Stimulated activated CD4-positive, alpha-beta T cell treated with anti-CD3 and anti-CD28 coated beads, Interleukin-15, amount 100 ng/mL, for 24 hours (primary cell): ENCODE measurements at regions not wholly inside any gene's neighbourhood (a gene's known extent, or its start where the extent isn't known, plus 50 kb on each side); places are given as distances from the start of the nearest gene placed in this dataset.
"Not testable (repeated sequence)": the region's sequence is repeated elsewhere in the genome, so short reads cannot be mapped to it uniquely, and the experiment has no call there.

Source experiments
- DNase-seq: peaks from one replicate; pipeline ENCODE4 v3.0.0-alpha.2; 2020

DNA sequence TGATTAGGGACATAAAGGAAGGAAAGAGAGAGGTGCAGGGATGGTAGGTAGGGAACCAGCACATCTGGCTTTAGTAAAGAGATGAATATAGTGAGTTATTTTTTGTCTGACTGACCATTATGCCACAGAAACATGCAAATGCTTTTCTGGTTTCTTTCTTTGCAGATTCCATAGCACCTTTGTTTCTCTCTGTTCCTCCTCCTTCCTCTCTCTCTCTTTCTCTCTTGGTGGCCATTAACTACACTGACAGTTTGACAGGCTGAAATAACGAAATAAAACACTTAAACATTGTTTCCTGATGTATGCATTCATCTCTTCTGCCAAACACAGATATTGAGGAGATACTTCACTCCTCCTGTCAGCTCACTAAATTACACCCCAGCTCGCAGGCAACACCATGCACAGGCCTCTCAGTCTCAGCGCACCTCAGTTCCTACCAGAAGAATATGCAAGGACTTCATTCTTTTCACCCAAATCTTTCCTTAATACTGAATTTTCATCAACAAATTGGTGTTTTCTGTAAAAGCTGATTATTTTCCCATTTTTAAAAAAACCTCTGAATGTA lies 406.9 kb upstream of the SOX5 start:
- no peak for DNase-seq

DNA sequence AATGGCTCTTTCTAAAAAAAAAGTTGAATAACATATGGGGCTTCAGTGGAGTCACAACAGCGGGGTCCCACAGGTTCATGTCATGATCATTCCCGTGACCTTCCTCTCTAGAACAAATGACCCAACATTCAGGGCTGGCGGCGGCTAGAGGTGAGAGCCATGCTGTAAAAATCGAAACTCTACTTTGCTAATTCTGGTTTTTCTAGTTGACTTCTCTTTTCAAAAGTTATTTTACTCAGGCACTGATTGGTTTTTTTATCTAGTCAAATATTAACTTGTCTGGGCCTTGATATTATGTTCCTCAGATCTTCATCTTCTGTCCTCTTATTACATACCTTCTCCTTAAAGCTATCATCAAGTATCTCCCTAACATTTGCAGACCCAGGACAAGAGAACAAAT lies 402.9 kb upstream of the SOX5 start:
- no peak for DNase-seq

GRCh38 chr12:24349051-24349799 lies 399.8 kb upstream of the SOX5 start:
- no peak for DNase-seq

GRCh38 chr12:24348180-24348579 lies 398.7 kb upstream of the SOX5 start:
- not testable (repeated sequence) for DNase-seq

- no peak for DNase-seq
These were observed 378.8 kb upstream of the SOX5 start for GRCh38 chr12:24328261-24328660.

GRCh38 chr12:24325331-24325730 lies 375.9 kb upstream of the SOX5 start:
- no peak for DNase-seq

- no peak for DNase-seq
These were observed 358.4 kb upstream of the SOX5 start for GRCh38 chr12:24307716-24308335.

- DNase-seq: no peak
These were observed 357.7 kb upstream of the SOX5 start for GRCh38 chr12:24307153-24307552.

DNA sequence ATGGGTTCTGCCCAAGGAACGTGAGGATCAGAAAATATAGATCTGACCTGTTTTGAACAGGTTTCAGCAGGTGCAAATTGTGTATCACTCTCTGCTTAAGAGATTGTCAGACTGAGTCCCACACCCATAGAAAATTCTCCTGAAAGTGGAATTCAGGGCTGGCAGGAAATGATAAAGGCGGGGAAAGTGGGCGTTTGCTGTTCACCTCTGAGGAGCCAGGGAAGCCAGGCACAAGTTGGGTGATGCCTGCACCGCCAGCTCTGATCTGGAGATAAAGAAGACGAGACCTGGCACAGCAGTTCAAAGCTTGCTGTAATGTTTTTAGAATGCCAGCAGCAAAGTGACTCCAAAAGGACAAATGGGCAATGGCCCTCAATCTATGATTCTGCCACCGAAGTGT lies 356.5 kb upstream of the SOX5 start:
- DNase-seq: no peak

DNA sequence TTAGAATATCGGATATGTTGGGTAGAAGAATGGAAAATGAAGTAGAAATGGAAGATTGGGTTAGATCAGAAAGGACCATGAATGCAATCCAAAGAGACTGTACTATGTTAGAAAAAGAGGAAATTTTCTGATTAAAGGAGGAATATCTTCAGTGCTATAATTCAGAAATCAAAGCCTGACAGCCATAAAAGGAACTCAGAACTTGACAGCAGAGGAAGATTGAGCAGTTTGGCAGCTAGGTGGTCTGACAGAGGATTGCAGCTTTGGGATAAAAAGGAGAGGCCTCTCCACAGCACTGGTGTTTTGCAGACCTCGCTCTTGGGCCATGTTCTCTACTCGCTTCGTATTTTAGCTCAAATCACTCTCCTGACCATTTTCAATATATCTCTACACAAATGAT lies 354.8 kb upstream of the SOX5 start:
- DNase-seq: no peak

GRCh38 chr12:24302708-24303107 lies 353.2 kb upstream of the SOX5 start:
- no peak for DNase-seq

DNA sequence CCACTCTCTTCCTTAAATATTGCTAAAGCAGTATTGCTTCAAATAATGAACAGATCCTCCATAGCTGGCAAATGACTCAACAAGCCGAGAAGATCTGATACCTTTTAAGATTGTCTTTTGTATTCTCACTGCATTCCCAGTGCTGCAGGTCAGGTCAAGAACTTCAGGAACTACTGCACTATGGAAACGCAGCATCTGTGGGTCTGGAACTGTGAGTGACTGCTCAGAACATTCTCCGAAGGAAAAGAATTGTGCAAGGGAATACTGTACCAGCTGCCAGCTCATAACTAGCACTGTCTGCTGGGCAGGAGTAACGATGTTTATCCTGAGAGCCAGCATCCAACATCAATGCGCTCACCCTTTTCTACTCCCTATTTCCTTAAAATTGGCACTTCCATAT lies 348.0 kb upstream of the SOX5 start:
- DNase-seq: no peak

DNA sequence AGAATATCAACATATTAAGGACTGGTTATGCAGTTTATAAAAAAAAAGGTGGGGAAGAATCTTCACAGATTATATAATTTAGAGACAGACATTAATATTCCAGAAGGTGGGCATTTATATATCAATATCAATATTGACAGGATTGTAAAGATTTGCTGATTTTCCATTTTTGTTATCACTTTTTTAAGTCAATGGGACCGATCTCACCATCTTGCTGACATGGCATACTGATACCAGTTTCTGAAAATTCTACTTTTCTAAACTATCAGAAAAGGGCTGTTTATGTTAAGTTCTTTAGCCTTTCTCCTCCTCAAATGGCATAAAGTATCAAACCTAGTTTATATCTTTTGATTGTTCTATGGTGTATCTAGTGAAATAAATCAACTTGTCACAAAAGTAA lies 344.1 kb upstream of the SOX5 start:
- no peak for DNase-seq

DNA sequence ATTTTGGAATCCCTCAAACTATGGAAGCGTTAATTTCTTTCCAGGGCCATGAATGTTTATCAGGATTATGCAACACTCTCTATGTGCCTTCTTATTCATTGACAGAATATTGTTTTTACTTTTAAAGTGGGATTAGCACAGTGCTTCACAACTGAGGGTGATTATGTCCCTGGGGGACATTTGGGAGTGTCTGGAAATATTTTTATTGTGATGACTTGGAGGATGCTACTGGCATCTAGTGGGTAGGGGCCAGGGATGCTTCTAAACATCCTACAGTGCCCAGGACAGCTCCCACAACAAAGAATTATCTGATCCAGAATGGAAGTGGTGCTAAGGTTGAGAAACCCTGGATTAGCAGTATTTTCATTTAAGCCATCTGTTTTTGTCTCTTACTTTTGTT lies 338.5 kb upstream of the SOX5 start:
- no peak for DNase-seq

- no peak for DNase-seq
These were observed 336.0 kb upstream of the SOX5 start for GRCh38 chr12:24285448-24285847.

DNA sequence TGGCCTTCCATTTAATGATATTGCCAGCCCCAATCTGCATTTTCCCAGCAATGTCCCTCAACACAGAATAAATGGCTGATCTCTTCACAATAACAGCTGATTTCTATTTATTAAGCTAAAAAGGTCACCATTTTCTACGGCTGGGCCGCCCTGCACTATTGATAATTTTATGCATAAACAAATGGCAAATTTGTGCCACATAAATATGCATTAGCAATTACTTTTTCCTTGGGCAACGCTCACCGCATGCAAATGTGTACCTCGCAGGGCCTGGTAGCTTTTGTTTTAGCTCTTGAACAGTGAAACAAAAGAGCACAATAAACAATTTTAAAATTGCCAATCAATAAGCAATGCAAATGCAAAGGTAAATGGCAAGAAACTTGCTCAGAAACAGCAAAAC lies 331.9 kb upstream of the SOX5 start:
- DNase-seq: no peak

DNA sequence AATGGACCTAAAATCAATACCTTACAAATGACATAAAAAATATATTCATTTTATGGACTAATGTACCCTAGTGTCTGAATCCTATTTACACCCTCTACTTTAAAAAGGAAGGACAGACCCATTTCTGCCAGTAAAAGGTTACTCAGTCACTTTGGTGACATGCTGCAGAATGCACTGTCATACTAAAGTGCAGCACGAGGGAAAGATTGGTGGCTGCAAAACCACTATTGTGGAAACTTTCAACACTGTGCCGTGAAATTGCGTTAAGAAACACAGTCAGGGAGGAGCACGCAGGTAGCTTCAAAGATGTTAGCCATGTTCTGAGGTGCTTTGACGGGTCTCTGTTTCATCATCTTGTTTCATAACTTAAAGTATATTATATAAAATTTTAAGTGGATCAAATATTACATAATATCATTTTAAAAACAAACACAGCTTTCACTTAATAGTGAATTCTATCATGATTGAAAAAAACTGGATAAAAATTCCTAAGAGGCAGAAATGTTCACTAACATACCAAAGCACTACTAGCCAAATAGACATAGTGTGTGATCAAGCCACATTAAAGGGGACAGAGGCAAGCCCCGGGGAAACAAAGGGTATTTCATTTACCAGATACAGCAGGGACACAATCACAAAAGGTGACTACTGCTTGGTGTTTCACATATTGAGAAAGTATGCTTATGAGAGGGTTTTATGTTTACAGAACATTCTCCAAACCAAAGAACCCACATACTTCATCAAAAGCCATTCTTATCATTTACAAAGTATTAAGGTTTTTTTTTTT lies 330.8 kb upstream of the SOX5 start:
- DNase-seq: no peak

DNA sequence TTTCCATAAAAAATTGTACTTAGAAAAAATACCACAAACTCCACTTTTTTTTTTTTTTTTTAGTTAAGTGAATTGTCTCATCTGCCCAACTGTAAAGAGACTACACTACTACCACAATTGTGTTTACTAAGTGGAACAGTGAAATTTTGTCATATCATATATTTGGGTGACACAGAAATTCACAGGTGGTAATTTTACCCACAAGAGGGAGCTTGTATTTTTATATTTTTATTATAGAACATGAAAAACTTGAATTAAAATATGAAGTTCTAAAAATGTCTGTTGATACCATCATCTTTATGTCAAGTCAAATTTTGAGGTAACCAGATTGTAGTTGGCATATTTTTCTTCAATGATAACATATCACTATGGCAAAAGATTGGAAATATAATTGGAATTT lies 329.4 kb upstream of the SOX5 start:
- DNase-seq: no peak

- DNase-seq: no peak
These were observed 321.5 kb upstream of the SOX5 start for GRCh38 chr12:24270965-24271364.

DNA sequence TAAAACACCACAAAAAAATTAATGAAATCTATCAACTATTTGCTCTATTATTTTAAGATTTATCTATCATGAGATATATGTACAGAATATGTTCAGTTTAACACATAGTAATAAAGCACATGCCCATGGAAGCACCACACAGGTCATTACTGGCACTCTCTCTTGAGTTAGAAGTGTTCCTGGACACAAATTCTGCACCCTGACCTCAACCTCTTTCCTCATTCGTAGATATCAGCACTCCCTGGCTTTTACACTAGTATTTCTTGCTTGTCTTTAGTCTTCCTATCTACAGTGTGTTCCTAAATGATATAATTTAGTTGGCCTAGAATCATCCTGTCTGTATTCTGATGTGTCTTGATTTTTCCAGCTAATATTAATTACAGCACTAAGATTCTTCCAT lies 321.0 kb upstream of the SOX5 start:
- DNase-seq: no peak

GRCh38 chr12:24268663-24269186 lies 319.3 kb upstream of the SOX5 start:
- no peak for DNase-seq

DNA sequence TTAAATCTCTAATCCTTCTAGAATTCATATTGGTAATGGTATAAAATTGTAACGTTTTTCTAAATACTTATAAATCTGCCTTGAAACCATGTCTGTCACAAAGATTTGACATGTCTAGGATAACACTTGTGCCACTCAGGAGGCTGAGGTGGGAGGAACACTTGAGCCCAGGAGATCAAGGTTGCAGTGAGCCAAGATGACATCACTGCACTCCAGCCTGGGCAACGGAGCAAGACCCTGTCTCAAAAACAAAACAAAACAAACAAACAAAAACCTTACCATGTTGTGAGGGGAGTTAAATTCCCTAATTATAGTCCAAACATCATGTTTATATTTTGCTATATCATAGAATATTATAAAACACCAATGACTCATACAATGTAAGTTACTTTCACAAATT lies 317.5 kb upstream of the SOX5 start:
- DNase-seq: no peak

DNA sequence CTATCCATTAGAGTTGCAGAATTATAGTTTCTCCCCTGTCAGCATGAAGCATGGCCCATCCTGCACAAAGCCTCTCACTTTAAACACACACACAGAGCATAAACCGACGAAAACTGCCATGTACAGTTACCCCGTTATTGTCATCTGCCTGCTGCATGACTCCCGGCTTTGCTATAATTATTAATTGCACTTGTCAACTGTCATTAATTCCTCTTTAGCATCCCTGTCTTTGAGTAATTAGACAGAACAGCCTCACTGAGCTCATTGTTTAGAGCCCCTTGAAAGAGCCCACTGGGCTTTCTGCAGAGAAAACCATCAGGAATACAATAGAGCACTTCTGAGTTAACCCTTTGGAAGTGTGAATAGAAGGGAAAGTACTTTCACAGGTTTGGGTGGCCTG lies 307.2 kb upstream of the SOX5 start:
- no peak for DNase-seq
